ENCODE measurements at regions not wholly inside any gene's neighbourhood (a gene's known extent, or its start where the extent isn't known, plus 50 kb on each side); places are given as distances from the start of the nearest gene placed in this dataset.

DNA sequence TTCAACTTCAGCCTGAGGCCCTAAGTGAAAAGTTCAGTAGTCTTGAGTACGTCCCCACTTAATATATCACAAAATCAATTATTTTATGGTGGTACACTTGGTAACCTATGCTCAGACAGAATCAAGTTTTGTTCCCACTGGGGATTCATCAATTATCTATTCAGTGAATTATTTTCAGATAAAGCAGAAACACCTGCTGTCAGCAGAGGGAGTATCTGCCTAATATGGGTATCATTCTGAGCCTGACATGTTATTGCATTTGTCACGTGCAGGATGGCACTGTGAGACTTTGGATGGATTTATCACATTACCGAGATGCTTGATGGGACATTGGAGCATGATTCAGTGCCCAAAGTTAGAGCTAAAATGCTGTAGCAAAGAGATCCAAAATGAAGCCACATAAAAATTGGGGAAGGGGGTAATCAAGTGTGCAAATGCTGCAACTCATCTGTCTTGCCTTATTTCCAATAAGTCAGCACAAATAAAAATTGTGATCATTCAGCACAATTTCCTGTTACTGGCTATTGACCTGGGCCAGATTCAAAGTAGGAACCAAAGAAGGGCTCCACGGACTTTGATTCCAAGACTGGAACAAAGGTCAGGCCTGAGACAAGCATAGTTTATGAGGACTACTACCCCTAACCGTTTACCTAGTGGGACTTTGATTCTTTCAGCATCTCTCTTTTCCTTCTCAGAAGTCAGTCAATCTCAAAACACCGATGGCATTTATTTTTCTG lies 657.6 kb downstream of the LMO4 start:
- no peak for TF ChIP-seq CTCF (IDR thresholded peaks at IDR 0.05)
- no peak for TF ChIP-seq POLR2AphosphoS5 (IDR thresholded peaks at IDR 0.05)
- TF ChIP-seq POLR2A (IDR thresholded peaks at IDR 0.05): no peak
- no peak for TF ChIP-seq EP300 (IDR thresholded peaks at IDR 0.05)
